ENCODE measurements at regions not wholly inside any gene's neighbourhood (a gene's known extent, or its start where the extent isn't known, plus 50 kb on each side); places are given as distances from the start of the nearest gene placed in this dataset.
A peak's percentile ranks its signal among the peaks of the same experiment; 100 is the strongest.
"Not testable (repeated sequence)": the region's sequence is repeated elsewhere in the genome, so short reads cannot be mapped to it uniquely, and the experiment has no call there.

- DNase-seq, result no peak
These were observed 113.4 kb downstream of the FAM50B start for GRCh38 chr6:3962291-3963280.

GRCh38 chr6:3963426-3963825, 114.3 kb downstream of the FAM50B start:
- no peak for DNase-seq

GRCh38 chr6:3965071-3965718, 113.7 kb downstream of the FAM217A start:
- DNase-seq, result no peak

GRCh38 chr6:3966426-3966825, 112.5 kb downstream of the FAM217A start:
- DNase-seq, result no peak

- no peak for DNase-seq
These were observed 108.8 kb downstream of the FAM217A start for GRCh38 chr6:3970097-3970496.

- DNase-seq, result not testable (repeated sequence)
These were observed 105.8 kb downstream of the FAM217A start for GRCh38 chr6:3973152-3973551.

- DNase-seq, result peak; percentile 54 to 85
These were observed 100.8 kb downstream of the FAM217A start for GRCh38 chr6:3977875-3978711.

GRCh38 chr6:3978966-3979365, 100.0 kb downstream of the FAM217A start:
- not testable (repeated sequence) for DNase-seq

- DNase-seq, result no peak
These were observed 97.0 kb downstream of the FAM217A start for GRCh38 chr6:3981917-3982316.

GRCh38 chr6:3983778-3984177, 95.2 kb downstream of the FAM217A start:
- no peak for DNase-seq

- DNase-seq, result no peak
These were observed 94.4 kb downstream of the FAM217A start for GRCh38 chr6:3984494-3984893.

- DNase-seq, result no peak
These were observed 92.7 kb downstream of the FAM217A start for GRCh38 chr6:3986241-3986640.

- DNase-seq, result no peak
These were observed 91.9 kb downstream of the FAM217A start for GRCh38 chr6:3987053-3987452.

GRCh38 chr6:3987576-3987975, 91.4 kb downstream of the FAM217A start:
- no peak for DNase-seq

GRCh38 chr6:3990692-3991491, 88.0 kb downstream of the FAM217A start:
- peak; percentile 54 to 83 for DNase-seq

- no peak for DNase-seq
These were observed 87.0 kb downstream of the FAM217A start for GRCh38 chr6:3991941-3992340.

GRCh38 chr6:3996349-3996748, 82.6 kb downstream of the FAM217A start:
- DNase-seq, result no peak

GRCh38 chr6:3997177-3997770, 81.7 kb downstream of the FAM217A start:
- peak; percentile 3 to 28 for DNase-seq

- DNase-seq, result no peak
These were observed 78.9 kb downstream of the FAM217A start for GRCh38 chr6:3999800-4000661.

- DNase-seq, result no peak
These were observed 74.7 kb downstream of the FAM217A start for GRCh38 chr6:4004249-4004648.
